GM23338 (cell line): ENCODE measurements at regions not wholly inside any gene's neighbourhood (a gene's known extent, or its start where the extent isn't known, plus 50 kb on each side); places are given as distances from the start of the nearest gene placed in this dataset.

Experiments used
- ATAC-seq: fragments of 200-7000 bp; cut with Tn5 transposase; 3 replicates; pipeline ENCODE4 v1.9.1; 2020
- DNase-seq: peaks from one replicate; pipeline ENCODE4 v3.0.0-alpha.2; 2015; ENCODE audit warnings: low spot score
- H2AFZ ChIP-seq: fragments of 200-600 bp; sonication (generic); 2 replicates; pipeline ENCODE4 v1.8.0; 2016; ENCODE audit warnings: antibody characterized with exemption, mild to moderate bottlenecking, moderate library complexity
- H3F3A ChIP-seq: fragments of 200-600 bp; sonication (generic); replicated peaks from 2 replicates; pipeline ENCODE4 v1.8.0; 2017; ENCODE audit warnings: antibody characterized with exemption, mixed run types, low read depth
- H3K27ac ChIP-seq: fragments of 200-600 bp; sonication (generic); 2 replicates; pipeline ENCODE4 v1.6.1; 2016; ENCODE audit warnings: low read depth
- H3K27me3 ChIP-seq: fragments of 200-600 bp; sonication (generic); 2 replicates; pipeline ENCODE4 v1.8.0; 2016; ENCODE audit warnings: mild to moderate bottlenecking, mixed run types, moderate library complexity; ENCODE audit not compliant: insufficient read depth
- H3K36me3 ChIP-seq: fragments of 200-600 bp; sonication (generic); 2 replicates; pipeline ENCODE4 v1.8.0; 2016; ENCODE audit warnings: mild to moderate bottlenecking; ENCODE audit not compliant: insufficient read depth
- H3K4me1 ChIP-seq: fragments of 200-600 bp; sonication (generic); 2 replicates; pipeline ENCODE4 v1.8.0; 2016; ENCODE audit warnings: mild to moderate bottlenecking, moderate library complexity; ENCODE audit not compliant: insufficient read depth
- H3K4me2 ChIP-seq: fragments of 200-600 bp; sonication (generic); 2 replicates; pipeline ENCODE4 v1.7.1; 2017; ENCODE audit warnings: mixed run types
- H3K4me3 ChIP-seq: fragments of 200-600 bp; sonication (generic); 2 replicates; pipeline ENCODE4 v1.6.1; 2016; ENCODE audit warnings: mixed run types
- H3K79me2 ChIP-seq: fragments of 200-600 bp; sonication (generic); replicated peaks from 2 replicates; pipeline ENCODE4 v1.8.0; 2017; ENCODE audit warnings: mild to moderate bottlenecking; ENCODE audit not compliant: insufficient read depth
- H3K9me2 ChIP-seq: fragments of 200-600 bp; sonication (generic); 2 replicates; pipeline ENCODE4 v1.8.0; 2017; ENCODE audit not compliant: insufficient read depth
- H4K20me1 ChIP-seq: fragments of 200-600 bp; sonication (generic); replicated peaks from 2 replicates; pipeline ENCODE4 v1.8.0; 2017; ENCODE audit warnings: mild to moderate bottlenecking; ENCODE audit not compliant: insufficient read depth
- H3K27ac Mint-ChIP-seq: 2 replicates; pipeline ENCODE4 v1.8.0; 2020; ENCODE audit warnings: inconsistent platforms, mild to moderate bottlenecking, moderate library complexity, mixed read lengths
- H3K27me3 Mint-ChIP-seq: 3 replicates; pipeline ENCODE4 v1.8.0; 2022; ENCODE audit warnings: low read depth, mild to moderate bottlenecking, moderate library complexity, mixed read lengths, inconsistent platforms; ENCODE audit not compliant: insufficient read depth, poor library complexity
- H3K36me3 Mint-ChIP-seq: 3 replicates; pipeline ENCODE4 v1.8.0; 2021; ENCODE audit warnings: low read depth, mild to moderate bottlenecking, inconsistent platforms, moderate library complexity, mixed read lengths
- H3K4me1 Mint-ChIP-seq: 3 replicates; pipeline ENCODE4 v1.8.0; 2020; ENCODE audit warnings: mild to moderate bottlenecking, inconsistent platforms, mixed read lengths
- H3K4me3 Mint-ChIP-seq: 3 replicates; pipeline ENCODE4 v1.8.0; 2021; ENCODE audit warnings: moderate library complexity, mild to moderate bottlenecking, inconsistent platforms, mixed read lengths
- H3K9me3 Mint-ChIP-seq: 3 replicates; pipeline ENCODE4 v1.8.0; 2020; ENCODE audit warnings: moderate library complexity, mild to moderate bottlenecking, inconsistent platforms, mixed read lengths
- CTCF ChIP-seq, 2 experiments: fragments of 200-600 bp in 1 of 2; sonication (generic) in 1 of 2; conservative IDR thresholded peaks; 2 replicates each; pipeline versions ENCODE4 v1.5.1 to v1.6.1; 2016 to 2017; ENCODE audit warnings: antibody characterized with exemption in 2 of 2, low read depth in 2 of 2, mild to moderate bottlenecking in 2 of 2, moderate library complexity in 1 of 2
- ETS1 ChIP-seq: IDR thresholded peaks from 2 replicates; pipeline ENCODE4 v1.6.1; 2016; ENCODE audit warnings: antibody characterized with exemption
- JUNB ChIP-seq: IDR thresholded peaks from one replicate; pipeline ENCODE4 v1.6.1; 2016; ENCODE audit warnings: antibody characterized with exemption; ENCODE audit not compliant: unreplicated experiment
- ZNF331 ChIP-seq: fragments of 250-450 bp; sonication (Bioruptor Pico); IDR thresholded peaks from 2 replicates; pipeline ENCODE4 v1.5.0; 2020; ENCODE audit warnings: low read depth, mild to moderate bottlenecking, moderate library complexity
- ZNF462 ChIP-seq: fragments of 250-450 bp; sonication (Bioruptor Pico); IDR thresholded peaks from 2 replicates; pipeline ENCODE4 v1.5.0; 2020; ENCODE audit warnings: mild to moderate bottlenecking, moderate library complexity

- TF ChIP-seq ZNF462 (CRISPR knock-in tag) = no peak
Observed at GRCh38 chr2:223311889-223312680, 260.1 kb downstream of the KCNE4 start (continued).

GRCh38 chr2:223313101-223313500 lies 261.1 kb downstream of the KCNE4 start:
- Mint-ChIP-seq H3K27ac (no peak overlapping the region), H3K4me3 (no peak overlapping the region), H3K9me3 (no peaks in the 10 kb centered on the region), H3K4me1 (no peaks in the 10 kb centered on the region), H3K36me3 (no peaks in the 10 kb centered on the region), H3K27me3 (no peaks in the 10 kb centered on the region)
- Histone ChIP-seq H2AFZ (no peak overlapping the region), H3K27me3 (no peaks in the 10 kb centered on the region), H3K4me1 (no peaks in the 10 kb centered on the region), H3K27ac (no peak overlapping the region), H3K4me2 (no peak overlapping the region), H3K79me2 (no peaks in the 10 kb centered on the region), H3K4me3 (no peak overlapping the region), H3F3A (no peaks in the 10 kb centered on the region), H3K36me3 (no peaks in the 10 kb centered on the region), H3K9me2 (no peaks in the 10 kb centered on the region), H4K20me1 (no peaks in the 10 kb centered on the region)
- no peak for DNase-seq
- no peak for ATAC-seq
- TF ChIP-seq ZNF462 (CRISPR knock-in tag) = no peak
- no peak for TF ChIP-seq CTCF (conservative IDR thresholded peaks at IDR 0.05; ENCODE audit: low read depth in 2 of 2)
- no peak for TF ChIP-seq JUNB
- TF ChIP-seq ETS1 = no peak
- no peak for TF ChIP-seq ZNF331 (CRISPR knock-in tag)
